ENCODE measurements at regions not wholly inside any gene's neighbourhood (a gene's known extent, or its start where the extent isn't known, plus 50 kb on each side); places are given as distances from the start of the nearest gene placed in this dataset.
"Not testable (repeated sequence)": the region's sequence is repeated elsewhere in the genome, so short reads cannot be mapped to it uniquely, and the experiment has no call there.

GRCh38 chr1:157368941-157369340, 183.4 kb downstream of the FCRL5 start:
- not testable (repeated sequence) for DNase-seq (ENCODE audit: low read depth)

- no peak for DNase-seq (ENCODE audit: low read depth)
Observed at GRCh38 chr1:157368363-157368762, 184.0 kb downstream of the FCRL5 start.

GRCh38 chr1:157367870-157368269, 184.4 kb downstream of the FCRL5 start:
- DNase-seq (ENCODE audit: low read depth) = no peak

- no peak for DNase-seq (ENCODE audit: low read depth)
Observed at GRCh38 chr1:157367091-157367739, 185.1 kb downstream of the FCRL5 start.

GRCh38 chr1:157364612-157365011, 187.7 kb downstream of the FCRL5 start:
- no peak for DNase-seq (ENCODE audit: low read depth)

GRCh38 chr1:157363660-157364140, 188.6 kb downstream of the FCRL5 start:
- peak; percentile 30 for DNase-seq (ENCODE audit: low read depth)

- DNase-seq (ENCODE audit: low read depth) = no peak
Observed at GRCh38 chr1:157360023-157360390, 192.3 kb downstream of the FCRL5 start.

- DNase-seq (ENCODE audit: low read depth) = no peak
Observed at GRCh38 chr1:157359314-157360022, 192.8 kb downstream of the FCRL5 start.

GRCh38 chr1:157357111-157357510, 195.2 kb downstream of the FCRL5 start:
- no peak for DNase-seq (ENCODE audit: low read depth)

- no peak for DNase-seq (ENCODE audit: low read depth)
Observed at GRCh38 chr1:157356601-157357000, 195.7 kb downstream of the FCRL5 start.

- no peak for DNase-seq (ENCODE audit: low read depth)
Observed at GRCh38 chr1:157353546-157353945, 198.8 kb downstream of the FCRL5 start.

- no peak for DNase-seq (ENCODE audit: low read depth)
Observed at GRCh38 chr1:157352817-157353408, 199.4 kb downstream of the FCRL5 start.

- no peak for DNase-seq (ENCODE audit: low read depth)
Observed at GRCh38 chr1:157352216-157352615, 200.1 kb downstream of the FCRL5 start.

- not testable (repeated sequence) for DNase-seq (ENCODE audit: low read depth)
Observed at GRCh38 chr1:157351800-157352199, 200.5 kb downstream of the FCRL5 start.

- DNase-seq (ENCODE audit: low read depth) = no peak
Observed at GRCh38 chr1:157348538-157349480, 203.5 kb downstream of the FCRL5 start.

- DNase-seq (ENCODE audit: low read depth) = no peak
Observed at GRCh38 chr1:157347506-157347905, 204.8 kb downstream of the FCRL5 start.

GRCh38 chr1:157337785-157338184, 199.6 kb upstream of the ETV3 start:
- DNase-seq (ENCODE audit: low read depth) = not testable (repeated sequence)

GRCh38 chr1:157335056-157335455, 196.9 kb upstream of the ETV3 start:
- DNase-seq (ENCODE audit: low read depth) = no peak

GRCh38 chr1:157334041-157334440, 195.8 kb upstream of the ETV3 start:
- DNase-seq (ENCODE audit: low read depth) = no peak

- not testable (repeated sequence) for DNase-seq (ENCODE audit: low read depth)
Observed at GRCh38 chr1:157330177-157330576, 192.0 kb upstream of the ETV3 start.

GRCh38 chr1:157328120-157328519, 189.9 kb upstream of the ETV3 start:
- not testable (repeated sequence) for DNase-seq (ENCODE audit: low read depth)

Data from M059J (cell line).